A549 (cell line): ENCODE measurements at regions not wholly inside any gene's neighbourhood (a gene's known extent, or its start where the extent isn't known, plus 50 kb on each side); places are given as distances from the start of the nearest gene placed in this dataset.

Experiments
- ATAC-seq, 2 experiments: fragments of 200-7000 bp in 1 of 2; fragments of >200 bp in 1 of 2; cut with Nextera tagmentation in 1 of 2; cut with Tn5 transposase in 1 of 2; 3 replicates each; pipeline versions ENCODE4 v1.8.0 to v1.9.1; 2018 to 2020; ENCODE audit warnings: mild to moderate bottlenecking in 1 of 2, moderate library complexity in 1 of 2
- CTCF ChIA-PET: fragments of 300-600 bp; sonication (Branson Sonifier 250); formaldehyde crosslinking; extraction: SDS; loops from one replicate; lab custom pipeline; 2021; ENCODE audit warnings: antibody characterized with exemption, inconsistent platforms; lab: Yijun Ruan, JAX
- POLR2A ChIA-PET: fragments of 350-600 bp; formaldehyde crosslinking; extraction: SDS; loops from one replicate; lab custom pipeline; 2021; ENCODE audit warnings: antibody characterized with exemption, inconsistent platforms; lab: Yijun Ruan, JAX
- DNase-seq, 2 experiments: peaks; one replicate each; pipeline versions ENCODE4 v3.0.0 to v3.0.0-alpha.2; 2011 to 2016; ENCODE audit warnings: low read depth in 1 of 2, low spot score in 1 of 2
- FAIRE-seq: peaks from 2 replicates; lab custom pipeline; 2011; peaks lifted over from hg19 to GRCh38; lab: Jason Lieb, UNC
- H3K27ac ChIP-seq, 2 experiments: fragments of >200 bp; sonication (Bioruptor Twin); formaldehyde crosslinking; 3 replicates each; pipeline ENCODE4 v1.5.1; 2016 to 2017
- H3K4me1 ChIP-seq: fragments of >200 bp; sonication (Bioruptor Twin); formaldehyde crosslinking; 3 replicates; pipeline ENCODE4 v1.6.1; 2016
- H3K4me2 ChIP-seq: fragments of >200 bp; sonication (Bioruptor Twin); formaldehyde crosslinking; 3 replicates; pipeline ENCODE4 v1.6.1; 2016
- H3K4me3 ChIP-seq: fragments of >200 bp; sonication (Bioruptor Twin); formaldehyde crosslinking; 3 replicates; pipeline ENCODE4 v1.5.1; 2016
- H3K9me3 ChIP-seq: fragments of >200 bp; sonication (Bioruptor Twin); formaldehyde crosslinking; 3 replicates; pipeline ENCODE4 v1.6.1; 2016
- BHLHE40 ChIP-seq: IDR thresholded peaks from 2 replicates; pipeline ENCODE4 v1.6.1; 2012; ENCODE audit warnings: low read depth, low read length, inconsistent platforms
- CBX8 ChIP-seq: fragments of 200-600 bp; sonication (generic); IDR thresholded peaks from 2 replicates; pipeline ENCODE4 v1.6.1; 2016
- CEBPB ChIP-seq, 2 experiments: fragments of >200 bp in 1 of 2; sonication (Bioruptor Twin) in 1 of 2; formaldehyde crosslinking in 1 of 2; IDR thresholded peaks; 2 replicates each; pipeline ENCODE4 v1.6.1; 2012 to 2016
- E2F6 ChIP-seq: IDR thresholded peaks from 2 replicates; pipeline ENCODE4 v1.6.1; 2012; ENCODE audit warnings: low read depth, borderline replicate concordance
- ESRRA ChIP-seq: fragments of 150-350 bp; IDR thresholded peaks from 2 replicates; pipeline ENCODE4 v1.6.1; 2014; ENCODE audit warnings: mild to moderate bottlenecking, low read length, borderline replicate concordance
- GATA3 ChIP-seq: IDR thresholded peaks from 2 replicates; pipeline ENCODE4 v1.6.1; 2012; ENCODE audit warnings: borderline replicate concordance
- HOXA7 ChIP-seq: fragments of 250-450 bp; sonication (Bioruptor Pico); IDR thresholded peaks from 2 replicates; pipeline ENCODE4 v1.5.0; 2020; ENCODE audit warnings: mild to moderate bottlenecking, moderate library complexity
- KDM1A ChIP-seq: fragments of 200-600 bp; sonication (generic); IDR thresholded peaks from 2 replicates; pipeline ENCODE4 v1.6.1; 2016; ENCODE audit warnings: low read depth, mild to moderate bottlenecking
- MAZ ChIP-seq: fragments of 150-350 bp; IDR thresholded peaks from 2 replicates; pipeline ENCODE4 v1.6.1; 2014; ENCODE audit warnings: antibody characterized with exemption, low read depth, low read length, borderline replicate concordance
- MYC ChIP-seq: IDR thresholded peaks from 2 replicates; pipeline ENCODE4 v1.6.1; 2012; ENCODE audit warnings: mild to moderate bottlenecking, inconsistent platforms, low read length, improper control_type of control experiment, borderline replicate concordance
- NFE2L2 ChIP-seq: fragments of 150-350 bp; conservative IDR thresholded peaks from 2 replicates; pipeline ENCODE4 v1.6.1; 2014; ENCODE audit warnings: low read length
- NPAS2 ChIP-seq: fragments of 250-450 bp; sonication (Bioruptor Pico); IDR thresholded peaks from 2 replicates; pipeline ENCODE4 v1.8.0; 2022; ENCODE audit warnings: mild to moderate bottlenecking, moderate library complexity, borderline replicate concordance
- POLR2A ChIP-seq: IDR thresholded peaks from 2 replicates; pipeline ENCODE4 v1.6.1; 2012; ENCODE audit warnings: mild to moderate bottlenecking, low read length
- POLR2AphosphoS2 ChIP-seq: conservative IDR thresholded peaks from 2 replicates; pipeline ENCODE4 v1.6.1; 2012; ENCODE audit warnings: low read length, improper control_type of control experiment, inconsistent platforms
- RAD21 ChIP-seq, 2 experiments: fragments of >200 bp in 1 of 2; sonication (Bioruptor Twin) in 1 of 2; formaldehyde crosslinking in 1 of 2; IDR thresholded peaks in 1 of 2; conservative IDR thresholded peaks in 1 of 2; 2 replicates in 1 of 2; 3 replicates in 1 of 2; pipeline ENCODE4 v1.6.1; 2012 to 2018; ENCODE audit warnings: inconsistent platforms in 1 of 2
- SMC3 ChIP-seq: fragments of >200 bp; sonication (Bioruptor Twin); formaldehyde crosslinking; IDR thresholded peaks from 3 replicates; pipeline ENCODE4 v1.6.1; 2018; ENCODE audit warnings: inconsistent platforms
- TFCP2L1 ChIP-seq: fragments of 250-450 bp; sonication (Bioruptor Pico); IDR thresholded peaks from 2 replicates; pipeline ENCODE4 v1.5.0; 2021; ENCODE audit warnings: mild to moderate bottlenecking
- TP53 ChIP-seq: fragments of 250-450 bp; sonication (Bioruptor Pico); IDR thresholded peaks from 2 replicates; pipeline ENCODE4 v1.5.0; 2021; ENCODE audit warnings: mild to moderate bottlenecking, moderate library complexity
- USF2 ChIP-seq: fragments of 450-650 bp; IDR thresholded peaks from 2 replicates; pipeline ENCODE4 v1.6.1; 2014; ENCODE audit warnings: antibody characterized with exemption
- ZFP36 ChIP-seq: fragments of 450-650 bp; IDR thresholded peaks from 2 replicates; pipeline ENCODE4 v1.6.1; 2014; ENCODE audit warnings: borderline replicate concordance; ENCODE audit not compliant: partially characterized antibody
- ZNF302 ChIP-seq: fragments of 250-450 bp; sonication (Bioruptor Pico); IDR thresholded peaks from 2 replicates; pipeline ENCODE4 v1.9.0; 2021; ENCODE audit warnings: inconsistent platforms, mild to moderate bottlenecking, moderate library complexity
- WGBS: methylation state at CpG from one replicate; pipeline ENCODE4 v1.1.6; 2017; ENCODE audit errors: missing lambda C conversion rate; 5-methylcytosine and 5-hydroxymethylcytosine counted together
- TF ChIP-seq, protein P1 (sequence below): fragments of >200 bp; sonication (Bioruptor Twin); formaldehyde crosslinking; IDR thresholded peaks from 3 replicates; pipeline ENCODE4 v1.6.1; 2016
- TF ChIP-seq, protein P2 (sequence below): fragments of 150-350 bp; IDR thresholded peaks from 2 replicates; pipeline ENCODE4 v1.6.1; 2014; ENCODE audit warnings: low read depth, mild to moderate bottlenecking, low read length
- TF ChIP-seq, protein P3 (sequence below): IDR thresholded peaks from 2 replicates; pipeline ENCODE4 v1.6.1; 2012

GRCh38 chr12:60935981-60936761, 1324.0 kb upstream of the USP15 start:
- Histone ChIP-seq H3K27ac (no peak overlapping the region), H3K4me3 (no peak overlapping the region), H3K9me3 (peaks cover 3% of the 10 kb centered on the region; the same call in 2 of the 3 replicates)
- FAIRE-seq, result no peak
- POLR2A ChIA-PET, result no interaction called here
- WGBS, result 35% methylated on average over 8 of the region's 8 CpGs
- CTCF ChIA-PET, result no interaction called here
- TF ChIP-seq HOXA7 (CRISPR knock-in tag), result no peak
- no peak for TF ChIP-seq NFE2L2
- no peak for TF ChIP-seq MYC
- no peak for TF ChIP-seq CEBPB (IDR thresholded peaks at IDR 0.05)
- TF ChIP-seq, all 56 proteins: peak for 0
- Histone ChIP-seq H3K4me1 (no peaks in the 10 kb centered on the region), H3K4me2 (no peak overlapping the region)
- ATAC-seq (no peak), DNase-seq (peak in 1 of 2 experiments; percentile 4)

- Histone ChIP-seq H3K9me3 (0 out of 3 replicates have a peak, but pooled peaks cover 2% of the 10 kb centered on the region), H3K4me3 (no peak overlapping the region), H3K27ac (no peak overlapping the region), H3K4me1 (no peaks in the 10 kb centered on the region), H3K4me2 (no peak overlapping the region)
- ChIA-PET CTCF (no interaction called here), POLR2A (no interaction called here)
- FAIRE-seq (no peak), DNase-seq (no peak), ATAC-seq (no peak)
- 39% methylated on average over 2 of the region's 2 CpGs for WGBS
- TF ChIP-seq NPAS2 (CRISPR knock-in tag) (no peak), CBX8 (no peak), MAZ (no peak), TP53 (CRISPR knock-in tag) (no peak), POLR2AphosphoS2 (no peak), USF2 (no peak), HOXA7 (CRISPR knock-in tag) (no peak), RAD21 (conservative IDR thresholded peaks at IDR 0.05 in 1 of 2, IDR thresholded peaks at IDR 0.05 in 1 of 2) (no peak), GATA3 (no peak), SMC3 (no peak), BHLHE40 (no peak), TFCP2L1 (CRISPR knock-in tag) (no peak), POLR2A (no peak)
- TF ChIP-seq, protein P1, sequence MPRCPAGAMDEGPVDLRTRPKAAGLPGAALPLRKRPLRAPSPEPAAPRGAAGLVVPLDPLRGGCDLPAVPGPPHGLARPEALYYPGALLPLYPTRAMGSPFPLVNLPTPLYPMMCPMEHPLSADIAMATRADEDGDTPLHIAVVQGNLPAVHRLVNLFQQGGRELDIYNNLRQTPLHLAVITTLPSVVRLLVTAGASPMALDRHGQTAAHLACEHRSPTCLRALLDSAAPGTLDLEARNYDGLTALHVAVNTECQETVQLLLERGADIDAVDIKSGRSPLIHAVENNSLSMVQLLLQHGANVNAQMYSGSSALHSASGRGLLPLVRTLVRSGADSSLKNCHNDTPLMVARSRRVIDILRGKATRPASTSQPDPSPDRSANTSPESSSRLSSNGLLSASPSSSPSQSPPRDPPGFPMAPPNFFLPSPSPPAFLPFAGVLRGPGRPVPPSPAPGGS, result no peak
- TF ChIP-seq, all 56 proteins: peak for 0
Observed at GRCh38 chr12:60947533-60947932, 1312.7 kb upstream of the USP15 start.

- 0 out of 3 replicates have a peak, but pooled peaks cover 2% of the 10 kb centered on the region for H3K9me3 ChIP-seq
- POLR2A ChIA-PET, result no interaction called here
- CTCF ChIA-PET, result no interaction called here
Observed at GRCh38 chr12:60967128-60967527, 1293.1 kb upstream of the USP15 start.

More at GRCh38 chr12:60967128-60967527, 1293.1 kb upstream of the USP15 start:
- H3K4me1 ChIP-seq, result no peaks in the 10 kb centered on the region
- FAIRE-seq, result no peak
- no peak overlapping the region for H3K4me2 ChIP-seq
- H3K4me3 ChIP-seq, result no peak overlapping the region
- ATAC-seq, result no peak
- no peak for DNase-seq
- H3K27ac ChIP-seq, result no peak overlapping the region
- TF ChIP-seq MYC (no peak), BHLHE40 (no peak), POLR2A (no peak), TFCP2L1 (CRISPR knock-in tag) (no peak), KDM1A (no peak), ZFP36 (no peak), POLR2AphosphoS2 (no peak), ESRRA (no peak), E2F6 (no peak), ZNF302 (CRISPR knock-in tag) (no peak), USF2 (no peak), HOXA7 (CRISPR knock-in tag) (no peak)
- TF ChIP-seq, protein P2, sequence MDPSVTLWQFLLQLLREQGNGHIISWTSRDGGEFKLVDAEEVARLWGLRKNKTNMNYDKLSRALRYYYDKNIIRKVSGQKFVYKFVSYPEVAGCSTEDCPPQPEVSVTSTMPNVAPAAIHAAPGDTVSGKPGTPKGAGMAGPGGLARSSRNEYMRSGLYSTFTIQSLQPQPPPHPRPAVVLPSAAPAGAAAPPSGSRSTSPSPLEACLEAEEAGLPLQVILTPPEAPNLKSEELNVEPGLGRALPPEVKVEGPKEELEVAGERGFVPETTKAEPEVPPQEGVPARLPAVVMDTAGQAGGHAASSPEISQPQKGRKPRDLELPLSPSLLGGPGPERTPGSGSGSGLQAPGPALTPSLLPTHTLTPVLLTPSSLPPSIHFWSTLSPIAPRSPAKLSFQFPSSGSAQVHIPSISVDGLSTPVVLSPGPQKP, result no peak
- TF ChIP-seq, protein P3, sequence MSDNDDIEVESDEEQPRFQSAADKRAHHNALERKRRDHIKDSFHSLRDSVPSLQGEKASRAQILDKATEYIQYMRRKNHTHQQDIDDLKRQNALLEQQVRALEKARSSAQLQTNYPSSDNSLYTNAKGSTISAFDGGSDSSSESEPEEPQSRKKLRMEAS, result no peak
